ENCODE measurements at regions not wholly inside any gene's neighbourhood (a gene's known extent, or its start where the extent isn't known, plus 50 kb on each side); places are given as distances from the start of the nearest gene placed in this dataset.

DNA sequence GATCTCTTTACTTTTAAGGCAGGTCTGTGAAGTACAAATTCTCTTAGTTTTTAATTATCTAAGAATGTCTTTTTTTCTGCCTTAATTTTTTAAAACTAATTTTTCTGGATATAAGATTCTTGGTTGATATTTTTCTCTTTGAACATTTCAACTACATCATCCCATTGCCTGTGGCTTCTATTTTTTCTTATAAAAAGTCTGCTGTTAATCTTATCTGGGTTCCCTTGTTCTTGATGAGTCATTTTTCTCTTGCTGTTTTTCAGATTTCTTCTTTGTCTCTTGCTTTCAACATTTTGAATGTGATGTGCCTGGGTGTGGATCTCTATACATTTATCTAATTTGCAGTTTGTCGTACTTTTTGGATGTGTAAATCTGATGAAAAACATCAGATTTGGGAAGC lies 525.2 kb upstream of the PBX1 start:
- Mint-ChIP-seq H3K4me3 (no peak overlapping the region), H3K9me3 (ENCODE audit: insufficient read depth) (peaks cover 7% of the 10 kb centered on the region), H3K4me1 (ENCODE audit: low read depth) (no peaks in the 10 kb centered on the region), H3K27ac (no peak overlapping the region), H3K36me3 (ENCODE audit: low read depth) (no peaks in the 10 kb centered on the region), H3K27me3 (ENCODE audit: low read depth) (no peaks in the 10 kb centered on the region)
- DNase-seq (no peak), ATAC-seq (no peak)
- CTCF ChIA-PET: no interaction called here
- POLR2A ChIA-PET: no interaction called here

DNA sequence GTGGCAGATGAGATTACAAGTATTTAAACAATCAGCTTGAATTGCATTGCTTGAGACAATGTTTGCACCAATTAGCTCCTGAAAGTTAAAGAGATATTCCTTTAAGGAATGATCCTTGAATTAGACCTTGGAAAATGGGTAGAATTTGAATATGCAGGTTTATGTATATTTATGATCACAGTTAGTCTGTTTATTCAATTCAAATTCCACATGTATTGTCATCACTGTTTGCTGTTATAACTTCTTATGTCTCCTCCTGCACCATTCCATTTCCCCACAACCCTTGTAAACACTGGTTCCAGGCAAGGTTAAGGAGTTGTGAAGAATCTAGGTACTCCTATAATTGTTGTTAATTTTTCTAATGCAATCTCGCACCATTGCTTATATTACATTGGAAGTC lies 518.2 kb upstream of the PBX1 start:
- ChIA-PET CTCF (no interaction called here), POLR2A (no interaction called here)
- Mint-ChIP-seq H3K36me3 (ENCODE audit: low read depth) (no peaks in the 10 kb centered on the region), H3K27ac (no peak overlapping the region), H3K4me1 (ENCODE audit: low read depth) (no peaks in the 10 kb centered on the region), H3K27me3 (ENCODE audit: low read depth) (no peaks in the 10 kb centered on the region), H3K9me3 (ENCODE audit: insufficient read depth) (peaks cover 7% of the 10 kb centered on the region), H3K4me3 (no peak overlapping the region)
- DNase-seq (no peak), ATAC-seq (no peak)

DNA sequence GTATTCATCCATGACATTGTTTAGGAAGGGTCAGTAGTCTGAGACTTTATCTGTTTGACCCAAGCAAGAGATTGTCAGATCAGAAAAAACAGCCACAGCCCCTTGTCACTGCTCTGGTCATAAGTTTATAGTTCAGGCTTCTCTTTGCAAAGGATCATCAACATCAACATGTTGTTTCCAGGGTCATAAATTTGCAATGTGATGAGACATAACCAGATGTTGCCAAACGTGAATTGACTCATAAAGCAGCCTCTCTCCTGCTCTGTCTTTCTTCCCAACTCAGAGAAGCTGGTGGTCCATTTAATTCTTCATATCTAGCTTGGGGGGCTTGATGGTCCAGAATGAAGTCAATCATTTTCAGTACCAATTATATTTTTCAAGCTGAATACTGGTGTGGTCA lies 507.2 kb upstream of the PBX1 start:
- ChIA-PET POLR2A (no interaction called here), CTCF (no interaction called here)
- Mint-ChIP-seq H3K4me1 (ENCODE audit: low read depth) (no peaks in the 10 kb centered on the region), H3K4me3 (no peak overlapping the region), H3K27me3 (ENCODE audit: low read depth) (no peaks in the 10 kb centered on the region), H3K36me3 (ENCODE audit: low read depth) (no peaks in the 10 kb centered on the region), H3K27ac (no peak overlapping the region), H3K9me3 (ENCODE audit: insufficient read depth) (peaks cover 16% of the 10 kb centered on the region)
- no peak for ATAC-seq
- DNase-seq: no peak

DNA sequence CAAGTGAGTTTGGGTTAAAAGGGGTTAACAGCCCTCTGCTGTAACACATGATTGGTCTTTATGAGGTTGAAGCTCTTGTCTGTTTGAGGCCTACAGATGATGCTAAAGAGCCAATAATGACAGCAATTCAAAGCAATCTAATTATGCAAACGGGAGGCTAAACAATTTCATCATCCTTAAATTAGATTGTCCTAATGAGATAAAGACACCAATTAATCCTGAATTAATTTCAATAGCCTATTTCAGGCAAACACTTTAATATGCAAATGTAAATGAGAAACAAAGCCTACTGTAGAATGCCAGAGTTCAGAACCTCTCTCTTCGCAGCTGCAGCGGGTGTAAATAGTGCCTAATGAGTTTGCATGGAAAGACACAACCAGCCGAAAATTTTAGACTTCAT lies 504.7 kb upstream of the PBX1 start:
- ChIA-PET CTCF (no interaction called here), POLR2A (no interaction called here)
- Mint-ChIP-seq H3K9me3 (ENCODE audit: insufficient read depth) (peaks cover 12% of the 10 kb centered on the region), H3K4me3 (no peak overlapping the region), H3K4me1 (ENCODE audit: low read depth) (no peaks in the 10 kb centered on the region), H3K36me3 (ENCODE audit: low read depth) (no peaks in the 10 kb centered on the region), H3K27me3 (ENCODE audit: low read depth) (no peaks in the 10 kb centered on the region), H3K27ac (no peak overlapping the region)
- no peak for DNase-seq
- no peak for ATAC-seq

DNA sequence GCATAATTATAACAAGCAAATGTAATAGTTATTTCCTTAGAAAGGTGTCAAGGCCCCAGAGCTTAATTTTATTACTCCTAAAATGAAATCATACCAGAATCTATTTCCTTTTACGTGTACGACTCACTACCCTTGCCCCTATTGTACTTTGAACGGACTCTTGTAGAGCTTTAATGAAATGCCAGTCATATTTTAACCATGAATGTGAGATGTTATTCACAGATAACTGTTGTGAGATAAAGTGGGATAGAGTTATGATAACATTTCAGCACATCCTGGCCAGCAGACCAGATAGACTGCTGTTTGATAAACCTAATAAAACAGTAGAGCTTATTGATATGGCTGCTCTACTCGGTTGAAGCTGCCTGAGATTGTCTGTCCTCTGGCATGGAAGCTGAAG lies 500.8 kb upstream of the PBX1 start:
- H3K9me3 Mint-ChIP-seq (ENCODE audit: insufficient read depth): no peaks in the 10 kb centered on the region
- no peak for ATAC-seq
- H3K27ac Mint-ChIP-seq: no peak overlapping the region
- H3K27me3 Mint-ChIP-seq (ENCODE audit: low read depth): no peaks in the 10 kb centered on the region
- DNase-seq: no peak
- ChIA-PET CTCF (no interaction called here), POLR2A (no interaction called here)
- H3K36me3 Mint-ChIP-seq (ENCODE audit: low read depth): no peaks in the 10 kb centered on the region
- H3K4me3 Mint-ChIP-seq: no peak overlapping the region
- no peaks in the 10 kb centered on the region for H3K4me1 Mint-ChIP-seq (ENCODE audit: low read depth)

DNA sequence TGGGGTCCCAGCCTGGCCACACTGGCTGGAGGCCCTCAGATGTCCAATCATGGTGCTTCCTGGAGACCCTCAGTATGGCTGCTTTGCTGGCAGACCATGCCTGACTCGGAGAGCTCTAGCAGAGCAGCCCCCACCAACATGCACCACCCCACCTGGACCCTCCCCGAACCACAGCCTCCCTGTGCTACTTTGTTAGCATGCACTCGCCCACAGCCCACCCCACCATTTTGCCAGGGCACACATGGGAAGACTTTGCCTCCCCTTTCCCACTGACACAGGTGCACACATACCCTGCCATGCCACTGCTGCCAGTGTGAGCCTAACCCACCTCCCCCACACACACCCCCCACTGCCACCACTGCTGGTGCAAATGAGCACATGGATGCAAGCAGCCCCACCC lies 497.5 kb upstream of the PBX1 start:
- ATAC-seq: no peak

DNA sequence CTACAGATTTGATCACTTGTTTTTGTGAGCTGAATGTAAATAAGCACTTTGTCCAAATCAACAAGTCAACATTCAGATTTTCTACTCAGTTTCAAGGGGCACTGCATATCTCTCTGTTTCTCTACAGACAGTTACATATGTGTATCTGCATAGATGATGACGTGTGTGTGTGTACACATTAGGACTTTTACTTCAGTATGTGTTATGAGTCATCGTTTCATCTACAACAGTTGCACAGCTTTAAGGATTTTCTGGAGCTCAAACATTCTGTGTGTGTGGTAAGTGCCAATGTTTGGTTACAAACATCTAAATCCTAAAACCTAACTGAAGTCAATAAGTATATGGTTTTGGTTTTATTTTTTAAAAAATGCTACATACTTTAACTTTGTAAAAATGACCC lies 494.5 kb upstream of the PBX1 start:
- Mint-ChIP-seq H3K9me3 (ENCODE audit: insufficient read depth) (no peaks in the 10 kb centered on the region), H3K4me3 (no peak overlapping the region), H3K36me3 (ENCODE audit: low read depth) (no peaks in the 10 kb centered on the region), H3K27me3 (ENCODE audit: low read depth) (no peaks in the 10 kb centered on the region), H3K4me1 (ENCODE audit: low read depth) (no peaks in the 10 kb centered on the region), H3K27ac (no peak overlapping the region)
- ATAC-seq: no peak
- no peak for DNase-seq
- CTCF ChIA-PET: no interaction called here
- POLR2A ChIA-PET: no interaction called here

More for the DNA sequence above, 497.5 kb upstream of the PBX1 start:
- CTCF ChIA-PET: no interaction called here
- Mint-ChIP-seq H3K27me3 (ENCODE audit: low read depth) (no peaks in the 10 kb centered on the region), H3K9me3 (ENCODE audit: insufficient read depth) (no peaks in the 10 kb centered on the region), H3K4me1 (ENCODE audit: low read depth) (no peaks in the 10 kb centered on the region), H3K36me3 (ENCODE audit: low read depth) (no peaks in the 10 kb centered on the region), H3K4me3 (no peak overlapping the region), H3K27ac (no peak overlapping the region)
- POLR2A ChIA-PET: no interaction called here
- no peak for DNase-seq

DNA sequence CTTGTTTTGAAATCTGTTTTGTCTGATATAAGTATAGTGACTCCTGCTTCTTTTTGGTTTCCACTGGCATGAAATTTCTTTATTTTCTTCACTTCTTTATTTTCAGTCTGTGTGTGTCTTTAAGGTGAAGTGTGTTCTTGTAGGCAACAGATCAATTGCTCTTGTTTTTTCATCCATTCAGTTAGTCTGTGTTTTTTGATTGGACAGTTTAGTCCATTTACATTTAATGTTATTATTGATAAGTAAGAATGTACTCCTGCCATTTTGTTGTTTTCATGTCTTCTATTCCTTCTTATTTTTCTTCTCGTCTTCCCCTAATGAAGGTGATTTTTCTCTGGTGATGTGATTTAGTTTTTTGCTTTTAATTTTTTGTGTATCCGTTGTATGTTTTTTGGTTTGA lies 487.7 kb upstream of the PBX1 start:
- Mint-ChIP-seq H3K36me3 (ENCODE audit: low read depth) (no peaks in the 10 kb centered on the region), H3K27me3 (ENCODE audit: low read depth) (no peaks in the 10 kb centered on the region), H3K4me1 (ENCODE audit: low read depth) (no peaks in the 10 kb centered on the region), H3K4me3 (no peak overlapping the region), H3K27ac (no peak overlapping the region), H3K9me3 (ENCODE audit: insufficient read depth) (peaks cover 26% of the 10 kb centered on the region)
- ChIA-PET POLR2A (no interaction called here), CTCF (no interaction called here)
- no peak for ATAC-seq
- DNase-seq: no peak

DNA sequence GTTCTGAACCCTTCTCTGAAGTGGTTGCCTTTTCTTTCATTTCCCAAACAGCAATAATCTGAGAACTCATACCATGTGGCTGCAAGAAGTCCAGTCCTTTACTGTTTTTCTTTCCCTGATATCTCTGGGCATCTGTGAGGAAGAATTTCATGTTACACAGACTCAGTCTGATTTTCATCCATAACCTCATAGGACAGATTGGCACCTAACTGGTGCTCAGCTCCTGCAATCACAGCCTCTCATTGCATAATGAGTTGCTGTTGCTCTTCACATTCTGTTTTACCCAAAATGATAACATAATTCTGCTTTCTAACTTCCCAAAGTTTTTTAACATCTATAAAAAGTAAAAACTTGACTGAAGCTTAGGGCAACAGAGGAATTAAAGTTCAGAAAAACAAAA lies 472.2 kb upstream of the PBX1 start:
- CTCF ChIA-PET: no interaction called here

DNA sequence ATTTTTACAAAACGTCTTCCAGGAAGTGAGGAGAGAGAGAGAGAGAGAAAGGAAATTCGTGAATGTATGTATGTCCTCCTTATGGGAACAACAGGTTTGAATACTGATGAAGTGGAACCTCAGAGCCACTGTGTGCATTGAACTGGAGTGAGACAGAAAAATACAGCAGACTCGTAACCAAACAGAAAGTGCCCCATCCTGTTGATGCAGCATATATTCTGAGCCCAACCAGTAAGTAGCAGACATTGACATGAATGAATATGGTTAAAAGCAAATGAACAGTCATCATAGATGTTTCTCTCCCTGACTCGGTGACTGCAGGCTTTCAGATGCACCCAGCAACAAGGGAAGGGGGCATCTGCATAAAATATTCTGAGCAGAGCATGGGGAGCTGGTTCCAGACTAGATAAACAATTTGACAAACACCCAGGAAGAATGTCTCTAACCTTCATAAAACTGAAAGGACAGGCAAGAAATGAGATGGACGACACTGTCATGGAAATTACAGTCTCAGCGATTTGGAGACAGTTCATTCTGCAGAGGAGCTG lies 471.0 kb upstream of the PBX1 start:
- DNase-seq (no peak), ATAC-seq (no peak)
- H3K9me3 Mint-ChIP-seq (ENCODE audit: insufficient read depth): peaks cover 9% of the 10 kb centered on the region
- POLR2A ChIA-PET: no interaction called here
- no peaks in the 10 kb centered on the region for H3K36me3 Mint-ChIP-seq (ENCODE audit: low read depth)
- no peak overlapping the region for H3K27ac Mint-ChIP-seq
- CTCF ChIA-PET: no interaction called here
- no peak overlapping the region for H3K4me3 Mint-ChIP-seq
- no peaks in the 10 kb centered on the region for H3K27me3 Mint-ChIP-seq (ENCODE audit: low read depth)
- H3K4me1 Mint-ChIP-seq (ENCODE audit: low read depth): no peaks in the 10 kb centered on the region

More for the DNA sequence above, 472.2 kb upstream of the PBX1 start:
- H3K4me1 Mint-ChIP-seq (ENCODE audit: low read depth): no peaks in the 10 kb centered on the region
- H3K9me3 Mint-ChIP-seq (ENCODE audit: insufficient read depth): peaks cover 4% of the 10 kb centered on the region
- ATAC-seq: no peak
- H3K4me3 Mint-ChIP-seq: no peak overlapping the region
- H3K27ac Mint-ChIP-seq: no peak overlapping the region
- POLR2A ChIA-PET: no interaction called here
- H3K36me3 Mint-ChIP-seq (ENCODE audit: low read depth): no peaks in the 10 kb centered on the region
- DNase-seq: no peak
- no peaks in the 10 kb centered on the region for H3K27me3 Mint-ChIP-seq (ENCODE audit: low read depth)

DNA sequence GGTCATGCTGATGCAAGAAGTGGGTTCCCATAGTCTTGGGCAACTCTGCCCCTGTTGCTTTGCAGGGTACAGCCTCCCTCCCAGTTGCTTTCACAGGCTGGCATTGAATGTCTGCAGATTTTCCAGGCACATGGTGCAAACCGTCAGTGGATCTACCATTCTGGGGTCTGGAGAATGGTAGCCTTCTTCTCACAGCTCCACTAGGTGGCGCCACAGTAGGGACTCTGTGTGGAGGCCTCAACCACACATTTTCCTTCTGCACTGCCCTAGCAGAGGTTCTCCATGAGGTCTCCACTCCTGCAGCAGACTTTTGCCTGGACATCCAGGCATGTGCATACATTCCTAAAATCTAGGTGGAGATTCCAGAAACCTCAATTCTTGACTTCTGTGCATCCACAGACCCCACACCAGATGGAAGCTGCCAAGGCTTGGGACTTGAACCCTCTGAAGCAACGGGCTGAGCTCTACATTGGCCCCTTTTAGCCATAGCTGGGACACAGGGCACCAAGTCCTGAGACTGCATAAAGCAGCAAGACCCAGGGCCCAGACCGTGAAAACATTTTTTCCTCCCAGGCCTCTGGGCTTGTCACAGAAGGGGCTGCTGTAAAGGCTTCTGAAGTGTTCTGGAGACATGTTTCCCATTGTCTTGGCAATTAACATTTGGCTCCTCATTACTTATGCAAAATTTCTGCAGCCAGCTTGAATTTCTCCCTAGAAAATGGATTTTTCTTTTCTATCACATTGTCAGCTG lies 466.2 kb upstream of the PBX1 start:
- Mint-ChIP-seq H3K9me3 (ENCODE audit: insufficient read depth) (peaks cover 14% of the 10 kb centered on the region), H3K4me1 (ENCODE audit: low read depth) (no peaks in the 10 kb centered on the region), H3K27me3 (ENCODE audit: low read depth) (no peaks in the 10 kb centered on the region), H3K4me3 (no peak overlapping the region), H3K27ac (no peak overlapping the region), H3K36me3 (ENCODE audit: low read depth) (no peaks in the 10 kb centered on the region)
- DNase-seq (peak; percentile 20), ATAC-seq (no peak)
- CTCF ChIA-PET: no interaction called here
- POLR2A ChIA-PET: no interaction called here

DNA sequence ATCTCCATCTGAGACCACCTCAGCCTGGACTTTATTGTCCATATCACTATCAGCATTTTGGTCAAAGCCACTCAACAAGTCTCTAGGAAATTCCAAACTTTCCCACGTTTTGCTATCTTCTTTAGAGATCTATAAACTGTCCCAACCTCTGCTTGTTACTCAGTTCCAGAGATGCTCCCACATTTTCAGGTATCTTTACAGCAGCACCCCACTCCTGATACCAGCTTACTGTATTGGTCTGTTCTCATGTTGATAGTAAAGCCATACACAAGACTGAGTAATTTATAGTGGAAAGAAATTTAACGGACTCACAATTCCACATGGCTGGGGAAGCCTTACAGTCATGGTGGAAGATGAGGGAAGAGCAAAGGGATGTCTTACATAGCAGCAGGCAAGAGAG lies 465.4 kb upstream of the PBX1 start:
- no peaks in the 10 kb centered on the region for H3K36me3 Mint-ChIP-seq (ENCODE audit: low read depth)
- ATAC-seq (no peak), DNase-seq (no peak)
- no peaks in the 10 kb centered on the region for H3K27me3 Mint-ChIP-seq (ENCODE audit: low read depth)
- H3K9me3 Mint-ChIP-seq (ENCODE audit: insufficient read depth): peaks cover 14% of the 10 kb centered on the region
- ChIA-PET POLR2A (no interaction called here), CTCF (no interaction called here)
- H3K4me1 Mint-ChIP-seq (ENCODE audit: low read depth): no peaks in the 10 kb centered on the region
- H3K4me3 Mint-ChIP-seq: no peak overlapping the region
- H3K27ac Mint-ChIP-seq: no peak overlapping the region

DNA sequence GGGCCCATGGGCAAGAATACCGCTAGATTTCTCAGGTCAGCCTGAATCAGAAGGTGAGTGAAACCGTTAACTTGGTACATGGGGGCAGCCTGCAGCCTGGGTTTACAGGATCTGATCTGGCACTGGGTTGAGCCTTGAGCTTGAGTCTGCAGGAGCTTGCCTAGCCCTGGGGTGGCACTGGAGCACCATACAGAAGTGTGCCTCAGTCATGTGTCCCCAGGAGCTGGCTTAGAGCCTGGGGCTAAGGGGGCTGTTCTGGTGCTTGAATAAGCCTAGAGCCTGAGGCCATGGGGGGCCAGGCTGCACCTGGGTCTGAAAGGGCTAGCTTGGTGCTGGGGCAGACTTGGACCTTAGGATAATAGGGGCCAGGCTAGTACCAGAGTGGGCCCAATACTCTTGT lies 457.2 kb upstream of the PBX1 start:
- Mint-ChIP-seq H3K27me3 (ENCODE audit: low read depth) (no peaks in the 10 kb centered on the region), H3K9me3 (ENCODE audit: insufficient read depth) (peaks cover 7% of the 10 kb centered on the region), H3K36me3 (ENCODE audit: low read depth) (no peaks in the 10 kb centered on the region), H3K4me1 (ENCODE audit: low read depth) (no peaks in the 10 kb centered on the region), H3K27ac (no peak overlapping the region), H3K4me3 (no peak overlapping the region)
- CTCF ChIA-PET: no interaction called here
- POLR2A ChIA-PET: no interaction called here
- no peak for DNase-seq
- ATAC-seq: no peak

All from activated CD8-positive, alpha-beta T cell treated with anti-CD3 and anti-CD28 coated beads, Interleukin-2, amount 10 ng/mL, durations not matched to agents 7 days and 5 days (primary cell).